ENCODE measurements at regions not wholly inside any gene's neighbourhood (a gene's known extent, or its start where the extent isn't known, plus 50 kb on each side); places are given as distances from the start of the nearest gene placed in this dataset.

DNA sequence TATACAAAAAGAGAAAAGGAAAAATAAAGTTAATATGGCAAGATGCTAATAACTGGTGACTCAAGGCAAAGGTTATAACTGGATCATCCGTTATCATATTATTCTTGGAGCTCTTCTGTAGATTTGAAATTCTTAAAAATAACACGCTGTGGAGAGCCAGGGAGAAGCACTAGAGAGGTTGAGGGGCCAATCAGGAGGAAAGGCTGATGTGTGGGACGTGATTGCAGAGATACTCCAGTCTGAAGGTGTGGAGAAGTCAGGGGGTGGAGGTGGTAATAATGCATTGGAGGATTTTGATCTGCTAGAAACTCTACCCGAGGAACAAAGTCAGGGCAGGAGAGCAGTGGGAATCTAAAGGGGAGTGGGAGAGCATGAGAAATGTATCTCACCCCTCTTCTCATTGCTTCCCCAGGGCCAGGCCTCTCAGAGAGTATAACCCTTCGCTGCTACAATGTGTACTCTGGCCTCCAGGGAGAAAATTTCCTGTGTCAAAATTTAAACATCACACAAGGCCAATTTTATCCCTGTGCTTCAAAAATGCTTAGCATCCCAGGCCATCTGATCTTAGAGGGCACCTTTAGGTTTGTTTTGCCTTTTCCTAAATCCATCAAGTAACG lies 211.5 kb upstream of the SEMA6D start:
- no peak overlapping the region for H3K27ac ChIP-seq

DNA sequence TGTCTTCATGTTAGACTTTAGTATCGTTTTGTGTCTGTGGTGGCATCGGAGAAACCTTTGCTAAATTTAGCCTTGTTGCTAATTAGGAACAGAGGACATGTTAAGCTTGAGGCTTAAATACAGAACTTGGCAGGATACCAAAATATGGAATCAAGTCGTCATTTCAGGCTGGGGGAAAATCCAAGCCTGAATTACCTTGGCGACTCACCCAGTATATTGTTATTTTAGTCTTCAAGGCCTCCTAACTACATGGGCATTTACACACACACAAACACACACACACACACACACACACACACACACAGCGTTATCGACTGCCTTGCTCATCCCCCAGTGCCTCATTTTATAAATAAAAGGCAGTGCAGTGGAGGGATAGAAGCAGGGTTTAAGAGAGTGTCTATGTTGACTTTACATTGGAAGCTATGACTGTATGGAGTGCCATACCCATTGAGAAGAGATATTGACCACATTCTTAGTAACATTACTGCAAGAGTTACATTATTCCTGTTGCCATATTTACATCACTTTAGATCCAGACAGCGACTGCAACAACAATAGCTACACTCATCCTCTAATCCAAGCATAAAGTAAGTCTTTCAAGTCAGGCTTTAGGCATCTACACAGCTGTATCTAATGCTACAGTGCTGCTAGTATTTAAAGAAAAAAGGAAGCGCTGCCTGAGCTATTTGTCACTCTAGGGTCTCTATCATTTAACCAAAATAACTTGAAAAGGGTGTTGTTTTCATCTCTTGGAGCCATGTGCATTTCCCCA lies 210.8 kb upstream of the SEMA6D start:
- H3K4me1 ChIP-seq (ENCODE audit: control insufficient read depth in 1 of 2, insufficient read depth in 1 of 2, low read depth in 1 of 2, low read length in 1 of 2) = peaks cover 26 to 27% of the 10 kb centered on the region in 2 experiments
- H3K27ac ChIP-seq = no peak overlapping the region
- no peaks in the 10 kb centered on the region for H3K36me3 ChIP-seq
- no peak overlapping the region for H3K4me3 ChIP-seq (ENCODE audit: low read depth in 1 of 2, low read length in 1 of 2)
- H3K9me3 ChIP-seq = no peaks in the 10 kb centered on the region
- peaks cover 6% of the 10 kb centered on the region for H3K27me3 ChIP-seq
- TF ChIP-seq CTCF (IDR thresholded peaks at IDR 0.05) = no peak

More for the DNA sequence above, 211.5 kb upstream of the SEMA6D start:
- TF ChIP-seq CTCF (IDR thresholded peaks at IDR 0.05) = no peak
- no peaks in the 10 kb centered on the region for H3K9me3 ChIP-seq
- H3K36me3 ChIP-seq = no peaks in the 10 kb centered on the region
- no peaks in the 10 kb centered on the region for H3K27me3 ChIP-seq
- H3K4me3 ChIP-seq (ENCODE audit: low read depth in 1 of 2, low read length in 1 of 2) = no peak overlapping the region
- peaks cover 26 to 27% of the 10 kb centered on the region in 2 experiments for H3K4me1 ChIP-seq (ENCODE audit: control insufficient read depth in 1 of 2, insufficient read depth in 1 of 2, low read depth in 1 of 2, low read length in 1 of 2)

GRCh38 chr15:47507221-47507985 lies 209.9 kb upstream of the SEMA6D start:
- TF ChIP-seq CTCF (IDR thresholded peaks at IDR 0.05) = no peak
- H3K27ac ChIP-seq = no peak overlapping the region
- H3K9me3 ChIP-seq = no peaks in the 10 kb centered on the region

DNA sequence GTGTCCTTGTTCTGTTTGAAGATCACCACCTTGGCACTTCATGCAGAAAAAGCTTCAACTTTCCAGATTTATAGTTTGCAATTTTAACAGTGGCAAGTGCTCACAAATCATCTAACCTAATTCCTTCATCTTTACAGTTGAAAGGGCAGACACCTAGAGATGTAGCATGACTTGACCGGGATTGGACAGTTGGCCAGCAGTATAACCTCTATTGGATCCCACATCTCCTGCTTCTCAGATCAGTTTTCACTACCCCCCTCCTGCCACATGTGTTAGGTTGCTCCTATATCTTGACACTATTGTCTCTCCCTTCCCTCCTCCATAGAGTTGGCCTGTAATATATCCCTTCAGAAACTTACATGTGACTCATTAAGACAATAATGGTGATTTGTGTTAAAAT lies 206.0 kb upstream of the SEMA6D start:
- H3K27me3 ChIP-seq = peaks cover 38% of the 10 kb centered on the region

More at GRCh38 chr15:47507221-47507985, 209.9 kb upstream of the SEMA6D start:
- peaks cover 26 to 27% of the 10 kb centered on the region in 2 experiments for H3K4me1 ChIP-seq (ENCODE audit: control insufficient read depth in 1 of 2, insufficient read depth in 1 of 2, low read depth in 1 of 2, low read length in 1 of 2)
- no peak overlapping the region for H3K4me3 ChIP-seq (ENCODE audit: low read depth in 1 of 2, low read length in 1 of 2)
- H3K27me3 ChIP-seq = peaks cover 14% of the 10 kb centered on the region
- no peaks in the 10 kb centered on the region for H3K36me3 ChIP-seq

More for the DNA sequence above, 206.0 kb upstream of the SEMA6D start:
- H3K4me3 ChIP-seq (ENCODE audit: low read depth in 1 of 2, low read length in 1 of 2) = no peak overlapping the region
- no peaks in the 10 kb centered on the region for H3K9me3 ChIP-seq
- no peak for TF ChIP-seq CTCF (IDR thresholded peaks at IDR 0.05)
- H3K4me1 ChIP-seq (ENCODE audit: control insufficient read depth in 1 of 2, insufficient read depth in 1 of 2, low read depth in 1 of 2, low read length in 1 of 2) = peaks cover 7 to 8% of the 10 kb centered on the region in 2 experiments
- H3K27ac ChIP-seq = no peak overlapping the region
- no peaks in the 10 kb centered on the region for H3K36me3 ChIP-seq

Measured in neutrophil (primary cell).